ENCODE measurements at regions not wholly inside any gene's neighbourhood (a gene's known extent, or its start where the extent isn't known, plus 50 kb on each side); places are given as distances from the start of the nearest gene placed in this dataset.

- TF ChIP-seq, protein P1, sequence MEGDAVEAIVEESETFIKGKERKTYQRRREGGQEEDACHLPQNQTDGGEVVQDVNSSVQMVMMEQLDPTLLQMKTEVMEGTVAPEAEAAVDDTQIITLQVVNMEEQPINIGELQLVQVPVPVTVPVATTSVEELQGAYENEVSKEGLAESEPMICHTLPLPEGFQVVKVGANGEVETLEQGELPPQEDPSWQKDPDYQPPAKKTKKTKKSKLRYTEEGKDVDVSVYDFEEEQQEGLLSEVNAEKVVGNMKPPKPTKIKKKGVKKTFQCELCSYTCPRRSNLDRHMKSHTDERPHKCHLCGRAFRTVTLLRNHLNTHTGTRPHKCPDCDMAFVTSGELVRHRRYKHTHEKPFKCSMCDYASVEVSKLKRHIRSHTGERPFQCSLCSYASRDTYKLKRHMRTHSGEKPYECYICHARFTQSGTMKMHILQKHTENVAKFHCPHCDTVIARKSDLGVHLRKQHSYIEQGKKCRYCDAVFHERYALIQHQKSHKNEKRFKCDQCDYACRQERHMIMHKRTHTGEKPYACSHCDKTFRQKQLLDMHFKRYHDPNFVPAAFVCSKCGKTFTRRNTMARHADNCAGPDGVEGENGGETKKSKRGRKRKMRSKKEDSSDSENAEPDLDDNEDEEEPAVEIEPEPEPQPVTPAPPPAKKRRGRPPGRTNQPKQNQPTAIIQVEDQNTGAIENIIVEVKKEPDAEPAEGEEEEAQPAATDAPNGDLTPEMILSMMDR (IDR thresholded peaks at IDR 0.05) = no peak
- TF ChIP-seq POLR2A (IDR thresholded peaks at IDR 0.05) = no peak
- no peak for TF ChIP-seq EP300 (IDR thresholded peaks at IDR 0.05)
These were observed 559.2 kb downstream of the PSAT1 start for GRCh38 chr9:78856144-78856543.

Data from ovary (tissue), 3 donors.